ENCODE measurements at regions not wholly inside any gene's neighbourhood (a gene's known extent, or its start where the extent isn't known, plus 50 kb on each side); places are given as distances from the start of the nearest gene placed in this dataset.

GRCh38 chr1:79478728-79479373, 472.3 kb upstream of the ADGRL4 start:
- H3K27ac ChIP-seq = no peak overlapping the region
- no peak for TF ChIP-seq CTCF (conservative IDR thresholded peaks at IDR 0.05)

- TF ChIP-seq CTCF (conservative IDR thresholded peaks at IDR 0.05) = no peak
- no peak overlapping the region for H3K27ac ChIP-seq
Observed at GRCh38 chr1:79478160-79478559, 471.6 kb upstream of the ADGRL4 start.

GRCh38 chr1:79472067-79472656, 465.6 kb upstream of the ADGRL4 start:
- no peak overlapping the region for H3K27ac ChIP-seq
- no peak for TF ChIP-seq CTCF (conservative IDR thresholded peaks at IDR 0.05)

GRCh38 chr1:79469139-79469538, 462.6 kb upstream of the ADGRL4 start:
- no peak overlapping the region for H3K27ac ChIP-seq
- no peak for TF ChIP-seq CTCF (conservative IDR thresholded peaks at IDR 0.05)

GRCh38 chr1:79460773-79461436, 454.4 kb upstream of the ADGRL4 start:
- no peak overlapping the region for H3K27ac ChIP-seq
- no peak for TF ChIP-seq CTCF (conservative IDR thresholded peaks at IDR 0.05)

GRCh38 chr1:79457562-79458224, 451.2 kb upstream of the ADGRL4 start:
- H3K27ac ChIP-seq = no peak overlapping the region
- no peak for TF ChIP-seq CTCF (conservative IDR thresholded peaks at IDR 0.05)

- TF ChIP-seq CTCF (conservative IDR thresholded peaks at IDR 0.05) = no peak
- no peak overlapping the region for H3K27ac ChIP-seq
Observed at GRCh38 chr1:79448426-79448825, 441.9 kb upstream of the ADGRL4 start.
